Activated CD4-positive, alpha-beta T cell treated with anti-CD3 and anti-CD28 coated beads for 36 hours (primary cell): ENCODE measurements at regions not wholly inside any gene's neighbourhood (a gene's known extent, or its start where the extent isn't known, plus 50 kb on each side); places are given as distances from the start of the nearest gene placed in this dataset.
"Not testable (repeated sequence)": the region's sequence is repeated elsewhere in the genome, so short reads cannot be mapped to it uniquely, and the experiment has no call there.

Experiments used
- ATAC-seq: fragments of 200-7000 bp; cut with Tn5 transposase; one replicate; pipeline ENCODE4 v1.10.0; 2021; ENCODE audit warnings: mild to moderate bottlenecking, moderate library complexity
- CTCF ChIA-PET: fragments of 350-600 bp; sonication (Branson Sonifier 250); formaldehyde crosslinking; loops from one replicate; lab custom pipeline; 2021; ENCODE audit warnings: antibody characterized with exemption; lab: Charles Lee
- POLR2A ChIA-PET: fragments of 350-600 bp; sonication (Branson Sonifier 250); formaldehyde crosslinking; loops from one replicate; lab custom pipeline; 2021; ENCODE audit warnings: antibody characterized with exemption, inconsistent platforms; lab: Charles Lee
- DNase-seq: peaks from one replicate; pipeline ENCODE4 v3.0.0-alpha.2; 2020
- H3K27ac Mint-ChIP-seq: one replicate; pipeline ENCODE4 v1.8.0; 2021; ENCODE audit warnings: mixed read lengths
- H3K27me3 Mint-ChIP-seq: one replicate; pipeline ENCODE4 v1.8.0; 2021; ENCODE audit warnings: mixed read lengths
- H3K36me3 Mint-ChIP-seq: one replicate; pipeline ENCODE4 v1.8.0; 2021; ENCODE audit warnings: low read depth, mixed read lengths
- H3K4me1 Mint-ChIP-seq: one replicate; pipeline ENCODE4 v1.8.0; 2021; ENCODE audit warnings: mixed read lengths
- H3K4me3 Mint-ChIP-seq: one replicate; pipeline ENCODE4 v1.8.0; 2021; ENCODE audit warnings: mild to moderate bottlenecking, moderate library complexity, mixed read lengths
- H3K9me3 Mint-ChIP-seq: one replicate; pipeline ENCODE4 v1.8.0; 2021; ENCODE audit warnings: low read depth, mixed read lengths
- intact Hi-C, 2 experiments: fragments of 100-400 bp; cut with DNase I in 1 of 2; cut with micrococcal nuclease in 1 of 2; formaldehyde crosslinking; loops; one replicate each; pipeline versions ENCODE4 v1.14.2 to v1.15.1; 2022 to 2024; cut with DNase I, micrococcal nuclease

DNA sequence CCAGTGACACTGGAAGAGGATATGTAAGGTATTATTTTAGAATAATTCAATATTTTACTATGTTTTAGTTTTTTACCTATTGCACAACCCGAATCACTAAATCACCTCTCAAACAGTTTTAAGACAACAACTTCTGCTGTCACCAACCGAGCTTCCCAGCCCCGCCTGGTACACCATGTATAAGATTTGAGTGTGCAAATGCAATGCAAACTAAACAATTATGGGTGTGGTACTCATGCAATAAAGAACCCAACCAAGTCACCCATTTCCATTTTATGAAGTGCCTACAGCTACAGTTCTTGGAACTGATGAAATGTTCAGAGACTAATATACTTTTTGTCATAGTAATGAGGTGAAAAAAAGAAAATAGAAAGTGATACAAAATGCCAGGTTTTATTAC is 256.2 kb downstream of the TAFA4 start:
- H3K4me1 Mint-ChIP-seq = no peaks in the 10 kb centered on the region
- DNase-seq (no peak), ATAC-seq (no peak)
- H3K9me3 Mint-ChIP-seq = no peaks in the 10 kb centered on the region
- intact Hi-C loops = no loop called here
- no peaks in the 10 kb centered on the region for H3K36me3 Mint-ChIP-seq
- H3K4me3 Mint-ChIP-seq = no peak overlapping the region
- no peak overlapping the region for H3K27ac Mint-ChIP-seq
- POLR2A ChIA-PET = no interaction called here
- no peaks in the 10 kb centered on the region for H3K27me3 Mint-ChIP-seq
- CTCF ChIA-PET = no interaction called here

DNA sequence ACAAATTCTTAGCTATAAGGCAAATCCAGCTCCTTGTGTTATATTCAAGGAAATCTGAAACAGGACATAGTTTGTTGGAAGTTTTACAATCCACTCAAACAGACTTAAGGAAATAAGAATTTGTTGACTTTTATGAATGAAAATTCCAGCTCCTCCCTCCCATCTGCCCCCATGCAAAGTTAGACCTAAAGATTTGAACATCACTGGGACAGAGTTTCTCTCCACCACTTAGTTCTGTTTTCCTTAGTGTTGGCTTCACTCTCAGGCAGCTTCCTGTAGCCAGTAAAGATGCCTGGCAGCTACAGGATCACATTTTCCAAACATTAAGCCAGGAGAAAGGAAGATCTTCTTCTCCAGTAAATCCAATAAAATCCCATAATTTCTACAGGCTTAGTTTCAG is 265.0 kb downstream of the TAFA4 start:
- CTCF ChIA-PET = interaction anchor here (0.7 kb wide), 1 partner anchor 180 kb away, joined by 3 read pairs; no protein-coding TSS in a partner anchor
- intact Hi-C loops = no loop called here
- DNase-seq (no peak), ATAC-seq (no peak)
- POLR2A ChIA-PET = no interaction called here
- Mint-ChIP-seq H3K36me3 (no peaks in the 10 kb centered on the region), H3K27ac (no peak overlapping the region), H3K4me1 (no peaks in the 10 kb centered on the region), H3K9me3 (no peaks in the 10 kb centered on the region), H3K4me3 (no peak overlapping the region), H3K27me3 (no peaks in the 10 kb centered on the region)

DNA sequence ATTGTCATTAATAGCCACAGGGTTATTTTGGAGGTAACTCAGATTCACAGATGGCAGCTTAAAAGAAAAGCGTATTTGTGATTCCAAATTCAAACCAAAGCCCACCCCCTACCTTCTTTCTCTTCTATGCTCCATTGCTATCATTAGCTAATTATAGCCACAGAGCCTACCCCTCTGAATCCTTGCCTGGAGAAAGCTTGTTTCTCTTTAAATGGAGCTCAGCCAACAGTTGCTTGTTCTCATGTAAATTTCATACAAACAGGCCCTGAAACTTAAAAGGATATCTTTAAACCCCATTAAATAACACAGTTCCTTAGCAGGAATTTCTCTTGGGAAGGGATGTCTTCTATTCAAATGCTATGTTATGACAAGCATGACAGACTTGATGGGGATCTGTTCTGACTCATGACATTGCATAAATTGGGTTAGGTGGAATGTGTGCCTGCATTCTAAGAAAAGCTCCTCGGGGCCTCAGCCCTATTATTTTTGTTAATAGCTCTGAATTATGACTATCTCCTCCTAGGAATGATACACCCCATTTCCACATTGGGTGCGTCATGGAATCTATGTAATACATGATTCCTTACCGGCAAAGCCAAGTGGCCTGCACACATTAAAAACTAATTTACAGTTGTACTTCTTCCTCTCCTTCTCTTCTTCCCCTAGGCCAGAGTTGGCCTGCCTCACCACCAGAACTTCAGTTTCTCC is 265.8 kb downstream of the TAFA4 start:
- POLR2A ChIA-PET = no interaction called here
- Mint-ChIP-seq H3K4me3 (no peak overlapping the region), H3K27ac (no peak overlapping the region), H3K27me3 (no peaks in the 10 kb centered on the region), H3K4me1 (no peaks in the 10 kb centered on the region), H3K9me3 (no peaks in the 10 kb centered on the region), H3K36me3 (no peaks in the 10 kb centered on the region)
- CTCF ChIA-PET = interaction anchor here (0.7 kb wide), 1 partner anchor 180 kb away, joined by 3 read pairs; no protein-coding TSS in a partner anchor
- ATAC-seq (no peak), DNase-seq (no peak)
- intact Hi-C loops = no loop called here

DNA sequence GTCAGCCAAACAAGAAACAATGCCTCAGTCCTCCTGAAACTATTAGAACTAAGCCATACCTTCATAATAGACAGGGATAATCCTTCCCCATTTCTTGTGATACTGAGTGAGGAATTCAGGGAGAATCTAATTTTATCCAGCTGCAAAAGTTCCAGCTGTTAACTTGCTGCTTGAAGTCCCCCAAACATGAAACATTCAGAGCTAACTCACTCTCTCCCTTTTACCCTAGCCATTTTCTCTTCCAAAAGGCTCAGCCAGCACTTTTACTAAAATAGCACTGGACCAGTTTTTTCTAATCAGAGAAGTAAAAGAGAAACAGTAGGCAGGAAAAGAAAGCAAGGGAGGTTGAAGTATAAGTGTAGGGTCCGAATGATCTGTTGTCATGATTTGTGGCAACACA is 268.1 kb downstream of the TAFA4 start:
- intact Hi-C loops = no loop called here
- no peak overlapping the region for H3K4me3 Mint-ChIP-seq
- ATAC-seq = no peak
- H3K36me3 Mint-ChIP-seq = no peaks in the 10 kb centered on the region
- DNase-seq = no peak
- H3K27ac Mint-ChIP-seq = no peak overlapping the region
- CTCF ChIA-PET = no interaction called here
- H3K9me3 Mint-ChIP-seq = no peaks in the 10 kb centered on the region
- POLR2A ChIA-PET = no interaction called here
- peaks cover 2% of the 10 kb centered on the region for H3K27me3 Mint-ChIP-seq
- H3K4me1 Mint-ChIP-seq = no peaks in the 10 kb centered on the region

DNA sequence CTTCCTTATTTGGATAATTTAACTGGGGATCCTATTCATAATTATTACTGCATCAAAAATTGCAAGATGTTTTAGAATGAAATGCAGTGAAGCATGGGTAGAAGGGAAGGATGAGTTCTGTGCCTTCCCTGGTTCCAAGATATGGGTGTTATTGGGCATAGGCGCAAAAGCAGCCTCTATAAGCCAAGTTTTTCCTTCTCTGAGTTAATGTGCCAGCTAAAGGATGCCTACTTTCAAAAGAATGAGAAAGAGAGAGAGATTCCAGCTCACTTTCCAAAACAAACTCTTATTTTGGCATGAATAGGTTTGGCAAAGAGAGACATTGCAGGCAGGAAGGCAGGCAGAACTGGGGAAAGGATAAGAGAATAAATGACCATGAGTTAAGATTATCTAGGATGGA is 270.2 kb downstream of the TAFA4 start:
- H3K9me3 Mint-ChIP-seq = no peaks in the 10 kb centered on the region
- ChIA-PET POLR2A (no interaction called here), CTCF (no interaction called here)
- H3K4me1 Mint-ChIP-seq = no peaks in the 10 kb centered on the region
- intact Hi-C loops = no loop called here
- no peaks in the 10 kb centered on the region for H3K36me3 Mint-ChIP-seq
- no peak overlapping the region for H3K27ac Mint-ChIP-seq
- H3K4me3 Mint-ChIP-seq = no peak overlapping the region
- no peak for ATAC-seq
- DNase-seq = no peak
- H3K27me3 Mint-ChIP-seq = peaks cover 2% of the 10 kb centered on the region

DNA sequence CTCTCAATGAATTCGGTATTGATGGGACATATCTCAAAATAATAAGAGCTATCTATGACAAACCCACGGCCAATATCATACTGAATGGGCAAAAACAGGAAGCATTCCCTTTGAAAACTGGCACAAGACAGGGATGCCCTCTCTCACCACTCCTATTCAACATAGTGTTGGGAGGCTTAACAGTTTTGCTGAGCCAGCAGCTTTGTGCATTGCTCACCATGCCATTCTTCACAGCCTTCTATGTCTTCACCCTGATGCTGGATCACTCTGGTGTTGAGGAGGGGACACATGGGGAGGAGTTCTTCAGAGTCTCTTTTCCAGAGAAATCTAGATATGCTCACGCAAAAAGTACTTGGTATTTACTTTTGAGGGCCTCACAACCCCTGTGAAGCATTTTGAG is 281.7 kb downstream of the TAFA4 start:
- H3K9me3 Mint-ChIP-seq, H3K27me3 Mint-ChIP-seq, H3K27ac Mint-ChIP-seq, H3K4me1 Mint-ChIP-seq, intact Hi-C loops, POLR2A ChIA-PET, DNase-seq, H3K36me3 Mint-ChIP-seq, H3K4me3 Mint-ChIP-seq, CTCF ChIA-PET, ATAC-seq: not testable (repeated sequence)

DNA sequence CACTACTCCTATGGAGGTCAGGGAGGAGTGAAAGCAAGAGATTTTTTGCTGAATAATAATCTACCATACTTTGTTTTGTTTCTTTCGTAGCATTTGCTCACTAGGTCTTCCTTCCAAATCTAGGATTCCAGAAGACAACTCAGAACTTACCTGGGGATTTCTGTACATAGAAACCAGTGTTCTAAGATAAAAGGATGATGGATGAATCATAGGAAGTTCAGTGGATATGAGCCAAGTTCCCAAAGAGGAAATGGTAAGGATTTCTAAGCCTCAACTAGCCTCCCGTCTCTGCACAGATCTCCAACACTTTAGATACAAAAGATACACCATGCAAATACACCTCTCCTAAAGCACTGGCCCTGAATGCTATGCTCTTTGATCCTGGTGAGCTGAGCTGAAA is 283.9 kb downstream of the TAFA4 start:
- intact Hi-C loops = no loop called here
- Mint-ChIP-seq H3K36me3 (no peaks in the 10 kb centered on the region), H3K27ac (no peak overlapping the region), H3K4me1 (no peaks in the 10 kb centered on the region), H3K9me3 (no peaks in the 10 kb centered on the region), H3K4me3 (no peak overlapping the region), H3K27me3 (peaks cover 2% of the 10 kb centered on the region)
- POLR2A ChIA-PET = no interaction called here
- no peak for ATAC-seq
- CTCF ChIA-PET = interaction anchor here (0.6 kb wide), 1 partner anchor 499 kb away, joined by 3 read pairs; no protein-coding TSS in a partner anchor
- no peak for DNase-seq

DNA sequence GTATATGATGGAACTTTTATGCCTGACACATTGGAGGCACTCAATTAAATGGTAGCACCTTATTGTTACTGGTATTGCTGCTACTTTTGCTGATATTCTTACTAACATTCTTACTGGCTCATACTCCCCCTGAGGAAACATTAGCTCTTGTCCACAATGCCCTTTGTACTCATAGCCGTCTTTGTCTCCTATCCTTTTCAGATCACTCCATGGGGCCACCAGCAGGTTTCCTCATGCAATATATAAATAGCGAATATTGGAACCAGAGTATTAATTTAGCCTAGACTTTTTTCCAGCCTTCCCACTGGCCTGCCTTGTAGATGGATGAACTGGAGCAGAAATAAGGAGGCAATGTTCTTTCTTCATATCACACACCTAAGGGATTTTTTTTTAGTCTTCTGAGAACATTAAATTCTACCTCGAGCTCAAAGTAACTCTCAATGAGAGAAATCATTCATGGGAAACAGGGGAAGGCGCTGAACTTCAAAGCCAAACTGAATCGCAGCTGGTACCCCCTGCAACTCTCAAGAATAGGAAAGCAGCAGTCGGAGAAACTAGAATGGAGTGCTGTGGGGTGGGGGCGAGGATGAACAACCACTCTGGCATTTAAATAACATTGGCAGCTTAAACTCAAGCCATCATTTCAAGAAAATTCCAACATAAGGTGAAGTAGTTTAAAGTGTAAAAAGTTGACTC is 300.3 kb downstream of the TAFA4 start:
- H3K27ac Mint-ChIP-seq = no peak overlapping the region
- ChIA-PET POLR2A (no interaction called here), CTCF (interaction anchor here (0.6 kb wide), 1 partner anchor 10 kb away, joined by 4 read pairs; no protein-coding TSS in a partner anchor)
- no peaks in the 10 kb centered on the region for H3K36me3 Mint-ChIP-seq
- H3K4me3 Mint-ChIP-seq = no peak overlapping the region
- H3K27me3 Mint-ChIP-seq = peaks cover 9% of the 10 kb centered on the region
- DNase-seq (no peak), ATAC-seq (no peak)
- intact Hi-C loops = no loop called here
- H3K4me1 Mint-ChIP-seq = no peaks in the 10 kb centered on the region
- H3K9me3 Mint-ChIP-seq = peaks cover 2% of the 10 kb centered on the region

DNA sequence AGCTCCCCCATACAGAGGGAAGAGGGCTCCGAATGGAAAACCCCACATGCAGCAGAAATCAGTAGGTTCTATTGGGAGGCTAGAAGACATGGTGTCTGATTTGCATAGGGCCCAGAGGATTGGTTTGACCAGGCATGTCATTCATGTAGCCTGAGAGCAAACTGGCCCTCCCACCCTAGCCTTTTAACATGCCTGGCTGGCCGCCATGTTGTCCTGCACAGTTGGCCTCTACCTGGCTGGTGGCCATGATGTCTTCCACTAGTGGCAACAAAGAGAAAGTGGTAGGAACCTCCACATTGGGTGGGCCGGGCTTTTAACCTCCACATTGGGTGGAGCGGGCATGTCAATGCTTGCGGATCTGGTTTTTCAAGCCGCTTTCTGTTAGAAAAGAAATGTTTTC is 312.1 kb downstream of the TAFA4 start:
- Mint-ChIP-seq H3K9me3 (no peaks in the 10 kb centered on the region), H3K27ac (no peak overlapping the region), H3K4me3 (no peak overlapping the region), H3K36me3 (no peaks in the 10 kb centered on the region), H3K27me3 (peaks cover 3% of the 10 kb centered on the region), H3K4me1 (no peaks in the 10 kb centered on the region)
- ATAC-seq = no peak
- intact Hi-C loops = no loop called here
- ChIA-PET CTCF (no interaction called here), POLR2A (no interaction called here)
- no peak for DNase-seq

DNA sequence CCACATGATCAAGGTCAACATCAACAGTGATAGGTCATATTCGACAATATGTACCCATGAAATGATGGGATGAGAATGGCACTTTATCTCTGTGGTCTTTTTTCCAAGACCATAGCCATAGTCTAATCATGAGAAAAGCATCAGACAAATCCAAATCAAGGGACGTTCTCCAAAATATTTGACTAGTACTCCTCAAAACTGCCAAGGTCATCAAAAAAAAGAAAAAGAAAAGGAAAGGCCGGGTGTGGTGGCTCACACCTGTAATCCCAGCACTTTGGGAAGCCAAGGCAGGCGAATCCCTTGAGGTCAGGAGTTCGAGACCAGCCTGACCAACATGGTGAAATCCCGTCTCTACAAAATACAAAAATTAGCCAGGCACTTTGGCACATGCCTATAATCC is 318.3 kb downstream of the TAFA4 start:
- no peak for ATAC-seq

DNA sequence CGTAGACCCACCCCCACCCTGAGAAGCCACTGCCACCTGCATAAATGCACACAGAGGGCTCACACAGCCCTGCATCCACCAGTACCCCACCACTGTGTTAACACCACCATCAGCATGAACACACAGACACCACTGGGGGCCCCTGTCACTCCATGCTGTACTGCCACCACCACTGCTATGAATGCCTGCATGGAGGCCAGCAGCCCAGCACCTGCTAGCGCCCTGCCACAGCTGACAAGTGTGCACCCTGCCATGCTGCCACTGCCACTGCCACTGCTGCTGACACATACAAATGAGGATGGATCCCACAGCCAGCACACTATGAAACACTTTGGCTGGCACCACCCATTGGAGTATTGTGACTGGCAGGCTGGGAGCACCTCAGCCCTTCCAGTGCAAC is 361.0 kb downstream of the TAFA4 start:
- ATAC-seq = no peak
- Mint-ChIP-seq H3K36me3 (no peaks in the 10 kb centered on the region), H3K27me3 (peaks cover 8% of the 10 kb centered on the region), H3K9me3 (peaks cover 4% of the 10 kb centered on the region), H3K4me1 (no peaks in the 10 kb centered on the region), H3K4me3 (no peak overlapping the region), H3K27ac (no peak overlapping the region)
- CTCF ChIA-PET = no interaction called here
- POLR2A ChIA-PET = no interaction called here
- DNase-seq = no peak
- intact Hi-C loops = no loop called here

More for the DNA sequence above, 318.3 kb downstream of the TAFA4 start:
- CTCF ChIA-PET = interaction anchor here (0.6 kb wide), 1 partner anchor 1360 kb away, joined by 3 read pairs; no protein-coding TSS in a partner anchor
- POLR2A ChIA-PET = no interaction called here
- intact Hi-C loops = no loop called here
- Mint-ChIP-seq H3K27me3 (no peaks in the 10 kb centered on the region), H3K36me3 (no peaks in the 10 kb centered on the region), H3K9me3 (peaks cover 6% of the 10 kb centered on the region), H3K4me1 (no peaks in the 10 kb centered on the region), H3K27ac (no peak overlapping the region), H3K4me3 (no peak overlapping the region)
- no peak for DNase-seq

DNA sequence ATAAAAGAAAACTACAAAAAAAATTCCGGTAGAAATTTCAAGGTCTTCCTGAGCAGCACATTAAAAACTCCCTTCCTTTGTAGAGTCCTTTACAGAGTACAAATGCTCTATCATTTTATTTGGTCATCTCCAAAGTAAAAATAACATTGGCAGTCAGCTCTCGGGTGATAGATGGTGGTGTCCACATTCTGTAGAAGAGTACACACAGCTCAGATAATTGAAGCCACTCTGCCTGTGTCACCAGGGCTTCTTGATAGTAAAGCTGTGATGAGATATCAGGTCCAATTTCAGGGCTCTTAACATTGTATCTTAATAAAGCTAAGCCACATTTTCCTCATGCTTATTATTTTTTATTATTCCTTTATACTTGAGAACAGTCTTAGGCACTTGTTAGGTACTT is 371.6 kb downstream of the TAFA4 start:
- ATAC-seq (no peak), DNase-seq (no peak)
- H3K4me3 Mint-ChIP-seq = no peak overlapping the region
- CTCF ChIA-PET = no interaction called here
- intact Hi-C loops = no loop called here
- no peaks in the 10 kb centered on the region for H3K27me3 Mint-ChIP-seq
- H3K9me3 Mint-ChIP-seq = no peaks in the 10 kb centered on the region
- H3K27ac Mint-ChIP-seq = no peak overlapping the region
- H3K4me1 Mint-ChIP-seq = no peaks in the 10 kb centered on the region
- H3K36me3 Mint-ChIP-seq = no peaks in the 10 kb centered on the region
- POLR2A ChIA-PET = no interaction called here
